Progenitor cell of endocrine pancreas (in vitro differentiated cells): ENCODE measurements at regions not wholly inside any gene's neighbourhood (a gene's known extent, or its start where the extent isn't known, plus 50 kb on each side); places are given as distances from the start of the nearest gene placed in this dataset.

Experiments
- DNase-seq: peaks from one replicate; pipeline ENCODE4 v3.0.0; 2021; ENCODE audit warnings: low spot score; ENCODE audit not compliant: unreplicated experiment
- H3K27ac Mint-ChIP-seq: 2 replicates; pipeline ENCODE4 v1.8.0; 2021; ENCODE audit warnings: mild to moderate bottlenecking, moderate library complexity, mixed read lengths
- H3K27me3 Mint-ChIP-seq: 2 replicates; pipeline ENCODE4 v1.8.0; 2021; ENCODE audit warnings: mixed read lengths
- H3K36me3 Mint-ChIP-seq: 2 replicates; pipeline ENCODE4 v1.8.0; 2022; ENCODE audit warnings: mixed read lengths; ENCODE audit not compliant: insufficient read depth
- H3K4me1 Mint-ChIP-seq: 2 replicates; pipeline ENCODE4 v1.8.0; 2021; ENCODE audit warnings: low read depth, mixed read lengths
- H3K4me3 Mint-ChIP-seq: 2 replicates; pipeline ENCODE4 v1.8.0; 2021; ENCODE audit warnings: low read depth, mild to moderate bottlenecking, moderate library complexity, mixed read lengths
- H3K9me3 Mint-ChIP-seq: 2 replicates; pipeline ENCODE4 v1.8.0; 2021; ENCODE audit warnings: low read depth, mixed read lengths
- CTCF ChIP-seq: fragments of 200-600 bp; sonication (generic); IDR thresholded peaks from one replicate; pipeline ENCODE4 v1.5.0; 2021; ENCODE audit warnings: antibody characterized with exemption, mild to moderate bottlenecking; ENCODE audit not compliant: unreplicated experiment

GRCh38 chr11:11107076-11107723 lies 245.8 kb downstream of the CSNK2A3 start:
- peaks cover 3% of the 10 kb centered on the region for H3K27me3 Mint-ChIP-seq
- no peak overlapping the region for H3K27ac Mint-ChIP-seq
- H3K4me1 Mint-ChIP-seq: peaks cover 2% of the 10 kb centered on the region
- DNase-seq: no peak
- H3K9me3 Mint-ChIP-seq: no peaks in the 10 kb centered on the region
- no peaks in the 10 kb centered on the region for H3K36me3 Mint-ChIP-seq
- no peak for TF ChIP-seq CTCF
- no peak overlapping the region for H3K4me3 Mint-ChIP-seq

GRCh38 chr11:11105361-11105760 lies 247.5 kb upstream of the ZBED5 start:
- TF ChIP-seq CTCF: no peak
- Mint-ChIP-seq H3K36me3 (no peaks in the 10 kb centered on the region), H3K27ac (no peak overlapping the region), H3K9me3 (no peaks in the 10 kb centered on the region), H3K27me3 (peaks cover 3% of the 10 kb centered on the region), H3K4me3 (no peak overlapping the region), H3K4me1 (peaks cover 2% of the 10 kb centered on the region)
- DNase-seq: no peak

GRCh38 chr11:11095831-11096723 lies 238.2 kb upstream of the ZBED5 start:
- no peak overlapping the region for H3K4me3 Mint-ChIP-seq
- no peak for DNase-seq
- no peaks in the 10 kb centered on the region for H3K36me3 Mint-ChIP-seq
- H3K9me3 Mint-ChIP-seq: peaks cover 6% of the 10 kb centered on the region
- no peak overlapping the region for H3K27ac Mint-ChIP-seq
- peaks cover 12% of the 10 kb centered on the region for H3K27me3 Mint-ChIP-seq
- peaks cover 1% of the 10 kb centered on the region for H3K4me1 Mint-ChIP-seq
- TF ChIP-seq CTCF: no peak

GRCh38 chr11:11090495-11090894 lies 232.6 kb upstream of the ZBED5 start:
- TF ChIP-seq CTCF: no peak
- H3K4me3 Mint-ChIP-seq: no peak overlapping the region
- H3K27me3 Mint-ChIP-seq: peaks cover 5% of the 10 kb centered on the region
- no peaks in the 10 kb centered on the region for H3K36me3 Mint-ChIP-seq
- H3K4me1 Mint-ChIP-seq: no peaks in the 10 kb centered on the region
- no peak overlapping the region for H3K27ac Mint-ChIP-seq
- no peak for DNase-seq
- peaks cover 13% of the 10 kb centered on the region for H3K9me3 Mint-ChIP-seq

GRCh38 chr11:11089805-11090204 lies 232.0 kb upstream of the ZBED5 start:
- Mint-ChIP-seq H3K9me3 (peaks cover 13% of the 10 kb centered on the region), H3K27me3 (no peaks in the 10 kb centered on the region), H3K36me3 (no peaks in the 10 kb centered on the region), H3K4me3 (no peak overlapping the region), H3K4me1 (no peaks in the 10 kb centered on the region), H3K27ac (no peak overlapping the region)
- no peak for TF ChIP-seq CTCF
- no peak for DNase-seq
